C1 segment of cervical spinal cord (tissue), 14 donors: ENCODE measurements at regions not wholly inside any gene's neighbourhood (a gene's known extent, or its start where the extent isn't known, plus 50 kb on each side); places are given as distances from the start of the nearest gene placed in this dataset.

ENCODE experiments used
- DNase-seq, 14 donors: peaks; one replicate each; lab custom pipeline; 2025; lab: John Stamatoyannopoulos, UW

DNA sequence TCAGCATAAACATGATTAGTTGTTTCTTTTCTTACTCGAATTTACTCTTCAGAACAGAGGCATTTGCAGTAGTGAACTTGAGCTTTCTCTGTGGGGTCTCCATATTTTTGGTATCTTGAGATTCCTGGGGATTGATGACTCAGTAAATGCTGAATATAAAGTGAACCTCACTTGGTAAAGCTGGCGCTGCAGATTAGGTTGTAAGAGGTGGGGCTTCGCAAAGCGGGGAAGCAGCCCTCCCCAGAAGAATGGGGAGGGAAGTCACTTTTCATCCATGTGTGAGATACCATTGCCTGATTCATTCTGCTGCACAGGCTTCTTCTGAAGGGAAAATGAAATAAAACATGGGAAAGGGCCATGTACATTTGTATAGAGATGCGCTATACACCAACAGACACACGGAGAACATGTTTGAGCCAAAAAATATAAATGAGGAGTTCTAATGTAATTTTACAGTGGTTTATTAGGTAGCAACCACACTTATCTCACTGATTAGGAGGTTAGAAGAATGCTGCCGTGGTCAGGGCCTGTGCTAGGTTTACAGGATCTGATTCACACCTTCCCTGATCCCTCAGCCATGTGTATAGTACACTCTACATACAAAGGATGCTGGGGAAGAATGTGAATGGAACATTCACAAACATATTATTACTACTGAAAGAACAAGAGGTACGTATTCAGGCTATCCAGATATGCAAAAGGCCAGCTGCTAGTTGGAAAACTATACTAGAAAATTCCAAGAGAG lies 63.5 kb downstream of the DNTTIP2 start:
- no peak for DNase-seq

DNA sequence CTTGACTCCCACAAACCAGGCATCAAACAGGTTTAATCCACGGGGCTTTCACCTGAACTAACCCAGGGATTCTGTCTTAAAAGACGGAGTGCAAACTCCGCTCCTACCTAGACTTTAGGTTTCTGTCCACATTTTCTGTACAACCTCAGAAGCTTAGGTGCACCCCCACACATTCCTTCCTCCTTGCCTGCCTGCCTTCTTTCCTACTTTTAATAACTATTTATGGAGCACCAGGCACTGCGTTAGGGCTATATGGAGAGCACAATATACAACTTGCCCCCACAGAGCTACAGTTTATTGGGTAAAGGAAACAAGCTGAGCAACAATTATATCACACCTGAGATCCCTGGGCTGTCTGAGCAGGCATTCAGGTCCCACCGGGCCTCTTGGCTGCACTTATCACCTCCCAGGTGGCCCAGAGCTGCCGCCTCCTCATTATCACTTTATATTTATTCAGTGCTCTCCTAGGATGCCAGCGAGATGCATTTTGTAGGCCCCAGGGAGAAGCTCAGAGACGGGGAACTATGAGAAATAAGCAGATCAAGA lies 64.1 kb downstream of the DNTTIP2 start:
- no peak for DNase-seq

DNA sequence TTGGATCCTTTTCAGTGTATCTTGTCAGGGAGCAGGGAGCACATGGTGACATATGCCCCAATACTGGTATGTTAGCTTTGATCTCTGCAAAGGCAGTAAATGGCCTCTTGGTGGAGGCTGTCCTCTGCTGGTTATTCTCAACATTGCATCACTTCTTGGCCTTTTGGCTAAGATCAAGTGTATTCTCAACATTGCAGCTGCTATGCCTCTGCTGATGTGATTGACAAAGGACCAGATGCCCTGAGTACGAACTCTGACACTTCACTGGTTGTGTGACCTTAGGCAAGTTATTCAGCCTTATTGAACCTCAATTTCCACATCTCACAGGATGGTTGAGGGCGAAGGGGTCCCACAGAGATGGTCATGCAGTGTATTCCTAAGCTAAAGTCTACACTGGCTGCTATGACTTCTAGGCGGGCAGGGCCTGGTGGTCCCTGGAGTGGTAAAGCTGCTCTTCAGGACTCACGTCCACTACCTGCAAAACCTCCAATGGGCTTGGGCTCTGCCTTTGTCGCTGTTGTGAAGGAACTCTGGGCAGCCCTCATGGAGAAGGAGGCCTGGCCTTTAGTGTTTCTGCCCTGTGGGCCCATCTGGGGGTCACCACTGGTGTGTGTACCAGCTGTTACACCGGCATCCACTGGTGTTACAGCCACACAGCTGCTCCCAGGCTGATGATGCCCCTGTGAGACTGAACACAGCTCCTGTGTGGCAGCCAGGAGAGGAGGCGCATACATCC lies 64.8 kb downstream of the DNTTIP2 start:
- DNase-seq = peak in 11 of 14 donors; percentile 8 to 55 (median 19)

DNA sequence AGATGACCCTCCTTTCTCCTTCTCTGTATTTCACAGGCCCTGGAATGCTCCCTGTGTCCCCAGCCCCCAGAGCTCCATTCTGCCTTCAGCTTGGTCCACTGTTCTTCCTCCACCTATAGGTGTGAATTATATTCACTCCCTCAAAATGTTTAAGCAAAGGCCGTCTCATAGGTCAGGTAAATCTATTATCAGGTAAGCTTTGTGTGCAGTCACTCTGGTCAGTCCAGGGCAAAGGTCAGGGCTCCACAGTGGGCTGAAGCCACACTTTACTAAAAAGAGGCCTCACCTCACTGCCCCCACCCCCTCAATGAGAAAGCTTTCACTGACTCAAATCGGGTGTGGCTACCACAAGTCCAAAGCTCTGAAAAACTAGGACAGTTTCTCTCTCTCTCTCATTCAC lies 65.9 kb downstream of the DNTTIP2 start:
- no peak for DNase-seq

DNA sequence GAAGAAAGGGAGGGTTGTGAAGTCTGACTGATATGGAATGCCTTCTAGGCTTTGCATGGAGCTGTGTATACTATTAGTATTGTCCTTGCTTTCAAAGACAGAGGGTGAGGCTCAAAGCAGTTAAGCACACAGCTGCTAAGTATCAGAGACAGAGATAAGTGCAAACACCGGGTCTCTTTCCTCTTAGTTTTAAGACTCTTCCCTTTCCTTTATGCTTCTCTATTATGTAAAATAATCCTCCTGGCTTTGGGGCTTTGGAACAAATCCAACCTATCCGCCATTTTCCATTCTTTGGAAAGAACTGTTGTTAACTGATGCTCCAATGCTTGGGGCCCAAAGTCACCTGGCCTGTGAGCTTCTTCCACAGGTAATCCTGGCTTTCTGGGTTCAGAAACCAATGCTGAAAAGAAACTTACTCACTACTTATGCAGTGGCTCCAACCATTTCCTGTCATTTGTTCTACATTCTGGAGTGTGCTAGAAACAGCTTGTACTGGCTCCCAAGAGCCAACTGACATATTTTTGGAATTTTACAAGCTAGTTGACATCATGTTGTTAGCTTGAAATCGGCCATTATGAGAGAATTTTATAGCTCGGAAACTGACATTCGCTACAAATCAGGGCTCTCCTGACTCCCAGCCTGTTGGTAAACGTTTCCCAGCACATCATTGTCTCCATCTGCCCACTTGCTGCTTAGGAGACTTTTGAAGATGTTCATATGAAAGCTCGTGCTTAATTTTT lies 67.5 kb downstream of the DNTTIP2 start:
- no peak for DNase-seq

DNA sequence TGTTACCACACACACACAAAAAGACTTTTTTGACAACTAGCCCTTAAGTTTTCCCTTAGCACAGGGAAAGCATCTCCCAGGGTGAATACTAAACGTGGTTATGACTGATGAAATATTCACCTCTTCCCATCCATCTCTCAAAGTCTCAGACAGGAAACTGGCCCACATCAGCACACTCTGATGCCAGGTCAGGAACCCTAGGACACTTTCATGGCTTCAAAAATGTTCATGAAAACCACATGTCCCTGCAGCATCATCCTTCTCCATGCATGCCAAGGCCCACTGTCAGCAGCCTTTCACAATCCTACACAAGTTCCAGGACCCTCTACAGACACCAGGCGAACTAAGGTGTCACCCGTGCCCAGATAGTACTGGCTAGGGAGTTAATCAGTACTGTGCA lies 68.7 kb downstream of the DNTTIP2 start:
- DNase-seq = no peak

DNA sequence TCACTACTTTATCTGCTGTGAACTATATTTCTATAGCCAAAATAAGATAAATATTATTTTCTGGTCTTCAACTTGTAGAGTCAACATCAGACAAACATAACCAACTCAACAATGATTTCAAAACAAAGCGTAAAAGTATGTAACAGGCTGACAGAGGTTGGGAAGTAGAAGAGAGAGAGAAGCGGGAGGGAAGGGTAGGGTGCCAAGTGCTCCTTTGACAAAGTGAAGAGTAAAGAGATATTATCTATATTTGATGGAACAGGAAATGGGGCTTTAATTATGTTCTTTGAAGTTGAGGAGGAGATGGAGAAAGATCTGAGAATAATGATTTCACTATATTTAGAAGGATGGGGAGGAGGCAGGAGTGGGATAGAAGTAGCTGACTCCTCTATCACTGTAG lies 70.1 kb downstream of the DNTTIP2 start:
- no peak for DNase-seq

DNA sequence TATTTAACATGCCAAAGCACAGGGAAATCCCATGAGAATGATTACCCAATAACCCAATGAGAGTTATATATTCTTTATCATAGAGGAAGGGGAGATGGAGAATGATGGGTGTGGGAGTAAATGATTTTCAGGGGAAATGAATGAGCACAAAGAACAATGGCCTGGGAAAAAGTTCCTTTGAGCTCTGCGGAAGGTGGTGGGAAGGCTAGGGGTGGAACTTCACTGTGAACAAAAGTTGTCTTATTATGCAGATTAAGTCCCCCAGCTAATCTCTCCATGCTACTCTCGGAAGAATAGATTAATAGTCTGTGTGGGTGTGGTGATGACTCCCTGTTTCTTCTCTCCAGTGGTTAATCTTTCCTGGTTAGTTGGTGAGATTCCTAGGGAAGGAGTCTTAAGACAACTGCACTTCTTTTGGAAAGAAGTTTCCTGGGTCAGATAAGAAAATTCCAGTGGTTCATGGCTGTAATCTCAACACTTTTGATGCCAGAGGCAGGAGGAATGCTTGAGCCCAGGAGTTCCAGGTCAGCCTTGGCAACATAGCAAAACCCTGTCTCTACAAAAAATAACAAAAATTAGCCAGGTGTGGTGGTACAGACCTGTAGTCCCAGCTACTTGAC lies 71.6 kb downstream of the DNTTIP2 start:
- no peak for DNase-seq

DNA sequence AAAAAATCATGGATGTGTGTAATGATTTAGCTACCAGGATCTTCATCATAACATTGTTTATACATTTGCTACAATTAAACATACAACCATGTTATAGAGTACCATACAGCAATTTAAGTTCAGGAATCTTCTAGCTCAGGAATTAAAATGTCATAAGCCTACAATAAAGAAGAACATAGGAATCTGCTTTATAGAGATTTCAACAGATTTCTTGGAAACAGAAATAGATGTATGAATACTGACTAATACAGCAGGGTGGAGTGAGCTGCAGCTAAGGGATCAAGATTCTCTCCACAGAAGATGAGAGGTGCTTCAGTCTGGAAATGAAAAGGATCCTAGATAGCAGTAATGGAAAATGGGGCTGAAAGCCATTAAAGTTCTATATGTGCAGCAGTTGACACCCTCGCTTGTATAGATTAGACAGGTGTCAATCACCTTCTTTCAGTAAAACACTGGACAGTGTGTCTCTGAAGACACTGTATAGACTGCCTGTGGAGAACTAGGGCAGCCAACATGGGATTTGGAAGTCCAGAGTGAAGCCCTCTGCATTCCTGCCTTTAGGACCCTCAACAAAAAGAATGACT lies 73.9 kb downstream of the DNTTIP2 start:
- DNase-seq = no peak

DNA sequence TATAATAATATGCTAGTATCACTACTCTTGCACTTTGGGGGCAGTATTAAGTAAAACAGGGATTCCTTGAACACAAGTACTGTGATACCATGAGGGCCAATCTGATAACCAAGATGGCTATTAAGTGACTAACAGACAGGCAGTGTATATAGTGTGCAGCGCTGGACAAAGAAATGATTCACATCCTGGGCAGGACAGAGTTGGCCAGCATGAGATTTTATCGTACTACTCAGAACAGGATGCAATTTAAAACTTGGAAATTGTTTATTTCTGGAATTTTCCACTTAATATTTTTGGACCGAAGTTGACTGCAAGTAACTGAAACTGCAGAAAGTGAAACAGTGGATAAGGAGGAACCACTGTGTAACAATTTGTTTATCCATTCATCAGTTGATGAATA lies 74.6 kb downstream of the DNTTIP2 start:
- no peak for DNase-seq

DNA sequence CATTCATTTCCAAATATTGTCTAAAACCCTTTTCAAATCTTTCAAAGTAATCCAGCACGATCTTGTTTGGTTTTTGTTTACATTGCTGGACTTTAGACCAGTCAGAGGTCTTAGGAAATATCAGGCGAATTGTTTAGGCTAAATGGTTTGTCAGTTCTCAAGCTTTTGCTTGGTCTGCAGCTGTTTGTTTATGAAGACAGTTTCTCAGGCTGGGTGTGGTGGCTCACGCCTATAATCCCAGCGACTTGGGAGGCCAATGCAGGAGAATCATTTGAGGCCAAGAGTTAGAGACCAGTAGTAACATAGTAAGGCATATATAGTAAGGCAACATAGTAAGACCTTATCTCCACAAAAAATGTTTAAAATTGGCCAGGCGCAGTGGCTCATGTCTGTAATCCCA lies 77.5 kb downstream of the DNTTIP2 start:
- no peak for DNase-seq

DNA sequence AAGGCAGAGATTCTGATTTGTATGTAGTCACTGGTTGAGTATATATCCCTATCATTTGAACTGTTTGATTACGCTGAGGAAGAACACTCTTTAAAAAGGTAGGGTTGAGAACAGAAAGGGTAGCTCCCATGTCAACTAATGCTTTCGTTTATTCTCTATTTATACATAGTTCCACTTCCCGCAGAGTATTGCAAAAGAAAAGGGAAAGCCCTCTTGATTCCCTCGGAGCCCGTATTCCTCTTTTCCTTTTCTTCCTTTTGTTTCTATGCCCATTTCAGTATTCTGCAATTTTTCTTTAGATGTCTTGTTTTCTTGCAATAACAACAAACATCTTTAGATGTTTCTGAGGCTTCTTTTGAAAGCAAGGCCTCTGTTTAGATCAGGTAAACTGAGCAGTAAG lies 78.2 kb downstream of the DNTTIP2 start:
- no peak for DNase-seq

DNA sequence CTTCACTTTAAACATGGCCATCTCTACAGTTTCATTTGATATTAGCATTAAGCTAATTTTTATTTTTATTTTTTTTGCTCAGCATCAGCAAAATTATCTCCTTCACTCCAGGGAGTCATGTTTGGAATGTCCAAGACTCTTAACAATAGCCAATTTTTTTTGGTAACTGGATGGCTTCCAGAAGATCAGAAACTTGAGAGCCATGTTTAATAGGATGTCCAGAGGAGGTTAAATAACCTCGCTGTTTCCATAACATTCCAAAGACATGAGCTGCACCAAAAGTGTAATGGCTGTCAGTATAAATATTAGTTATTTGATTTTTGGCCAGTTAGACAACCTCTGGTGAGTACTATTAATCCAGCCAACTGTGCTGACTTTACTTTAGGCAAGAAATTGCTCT lies 80.7 kb downstream of the DNTTIP2 start:
- DNase-seq = no peak

DNA sequence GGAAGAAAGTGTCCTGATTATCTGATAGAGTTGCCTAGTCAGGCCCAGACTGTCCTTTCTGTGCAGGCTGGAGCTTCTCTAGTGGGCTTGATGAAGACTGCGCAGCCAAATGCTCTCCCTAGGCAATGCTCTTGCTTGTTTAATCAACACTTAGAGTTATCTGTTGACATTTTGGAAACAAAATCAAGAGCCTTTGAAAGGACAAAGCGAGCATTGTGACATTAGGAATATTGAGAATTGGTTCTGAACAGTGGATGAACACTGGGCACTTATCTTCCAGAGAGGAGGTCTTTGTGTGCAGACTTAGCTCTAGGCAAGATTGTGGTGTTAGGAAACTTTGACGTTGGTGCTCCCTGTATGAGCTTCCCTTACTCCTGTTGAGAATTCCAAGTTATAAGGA lies 94.5 kb downstream of the DNTTIP2 start:
- DNase-seq = no peak

DNA sequence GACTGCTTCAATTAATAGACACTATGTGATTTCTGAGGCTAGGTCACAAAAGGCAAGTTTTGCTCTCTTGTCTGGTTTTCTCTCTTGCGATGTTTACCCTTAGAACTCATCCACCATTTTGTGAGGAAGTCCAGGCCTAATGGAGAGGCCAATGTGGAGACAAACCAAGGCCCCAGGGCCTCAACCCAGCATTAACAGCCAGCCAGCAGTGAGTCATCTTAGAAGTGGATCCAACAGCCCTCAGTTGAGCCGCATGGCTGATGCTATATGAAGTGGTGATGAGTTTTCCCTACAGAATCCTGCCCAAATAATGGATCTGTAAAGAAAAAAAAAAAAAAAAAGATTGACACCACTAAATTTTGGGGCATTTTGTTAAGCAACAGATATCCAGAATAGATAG lies 95.1 kb downstream of the DNTTIP2 start:
- DNase-seq = no peak

DNA sequence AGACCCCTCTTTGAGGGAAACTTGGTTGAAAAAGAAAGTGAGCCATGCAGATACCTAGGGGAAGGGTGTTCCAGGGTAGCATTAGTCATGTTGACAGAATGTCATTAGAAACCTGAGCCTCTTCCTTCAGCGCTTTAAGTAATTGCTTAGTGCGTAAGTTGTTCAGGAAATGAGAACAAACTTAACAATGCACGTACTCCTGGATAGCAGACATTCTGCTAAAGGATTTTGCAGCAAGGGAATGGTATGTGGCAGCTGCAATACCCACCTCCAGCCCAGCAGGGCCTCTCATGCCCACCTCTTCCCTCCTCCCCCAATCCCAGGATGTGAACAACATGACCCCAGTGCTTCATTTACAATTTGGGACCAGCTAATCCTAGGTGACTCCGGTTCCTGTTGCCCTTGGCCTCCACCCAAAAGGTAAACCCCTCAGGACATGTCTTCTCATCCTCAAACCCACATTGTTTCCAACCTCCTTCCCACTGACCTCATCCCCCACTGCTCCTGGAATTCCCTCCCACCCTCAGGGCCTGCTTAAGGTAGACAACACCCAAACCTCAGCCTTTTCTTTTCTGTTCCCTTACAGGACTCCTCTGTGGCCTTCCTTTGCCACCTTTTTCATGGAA lies 98.0 kb upstream of the BCAR3 start:
- no peak for DNase-seq

DNA sequence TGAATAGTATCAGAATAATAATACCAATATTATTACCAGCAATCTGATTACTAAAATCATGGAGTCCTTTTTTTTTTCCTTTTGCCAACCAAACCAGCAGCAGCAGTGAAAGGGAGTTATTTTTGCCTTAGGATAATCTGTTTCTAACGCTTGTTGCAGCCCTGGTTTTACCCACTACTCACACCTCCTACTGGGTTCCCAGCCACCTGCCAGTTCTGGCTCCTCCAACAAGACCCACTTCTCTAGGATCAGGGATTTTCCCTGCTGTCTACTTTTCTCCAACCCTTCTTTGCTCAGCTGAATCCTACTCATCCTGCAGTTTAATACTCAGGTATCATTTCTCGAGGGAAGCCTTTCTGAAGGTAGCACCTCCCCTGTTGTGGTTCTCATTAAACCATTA lies 96.8 kb upstream of the BCAR3 start:
- no peak for DNase-seq

DNA sequence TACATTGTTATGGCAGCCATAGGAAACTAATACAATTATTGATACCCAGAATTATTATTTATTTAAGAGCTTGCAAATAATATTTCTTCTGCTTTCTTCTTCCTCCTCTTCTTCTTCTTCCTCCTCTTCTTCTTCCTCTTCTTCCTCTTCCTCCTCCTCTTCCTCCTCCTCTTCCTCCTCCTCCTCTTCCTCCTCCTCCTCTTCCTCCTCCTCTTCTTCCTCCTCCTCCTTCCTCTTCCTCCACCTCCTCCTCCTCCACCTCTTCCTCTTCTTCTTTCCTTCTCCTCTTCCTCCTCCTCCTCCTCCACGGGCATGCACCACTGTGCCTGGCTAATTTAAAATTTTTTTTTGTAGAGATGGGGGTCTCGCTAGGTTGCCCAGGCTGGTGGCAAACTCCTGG lies 95.6 kb upstream of the BCAR3 start:
- DNase-seq = no peak

DNA sequence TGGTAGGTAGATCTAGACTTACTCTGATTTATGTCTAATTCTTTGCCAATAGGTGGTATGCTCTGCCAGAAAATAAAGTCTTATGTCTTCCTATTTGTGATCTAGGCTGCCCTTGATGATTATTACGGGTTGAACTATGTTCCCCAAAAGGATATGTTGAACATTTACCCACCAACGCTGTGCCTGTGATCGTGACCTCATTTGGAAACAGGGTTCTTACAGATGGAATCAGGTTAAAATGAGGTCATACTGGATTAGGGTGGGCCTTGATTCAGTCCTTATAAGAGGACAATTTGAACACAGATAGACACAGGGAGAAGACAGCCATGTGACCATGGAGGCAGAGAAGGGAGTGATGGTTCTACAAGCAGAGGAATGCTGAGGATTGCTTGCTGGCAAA lies 95.1 kb upstream of the BCAR3 start:
- DNase-seq = no peak

DNA sequence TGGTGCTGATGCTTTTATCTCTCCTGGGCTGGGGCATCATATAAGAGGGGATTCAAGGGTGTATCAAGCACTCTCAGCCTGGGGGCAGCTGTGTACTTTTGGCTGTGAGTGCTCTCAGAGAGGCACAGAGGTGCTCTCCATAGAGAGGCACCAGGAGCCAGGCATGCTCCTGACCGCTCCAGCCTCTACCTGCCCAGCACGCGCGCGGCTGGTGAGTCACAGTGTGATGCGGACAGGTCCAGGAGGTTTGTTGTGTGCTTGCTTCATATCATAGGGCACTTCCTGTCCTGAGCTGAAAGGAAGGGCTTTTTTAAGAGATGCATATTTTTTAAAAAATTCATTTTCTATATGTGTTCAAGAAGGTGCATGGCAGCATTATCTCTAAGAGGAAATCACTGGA lies 93.6 kb upstream of the BCAR3 start:
- DNase-seq = no peak

DNA sequence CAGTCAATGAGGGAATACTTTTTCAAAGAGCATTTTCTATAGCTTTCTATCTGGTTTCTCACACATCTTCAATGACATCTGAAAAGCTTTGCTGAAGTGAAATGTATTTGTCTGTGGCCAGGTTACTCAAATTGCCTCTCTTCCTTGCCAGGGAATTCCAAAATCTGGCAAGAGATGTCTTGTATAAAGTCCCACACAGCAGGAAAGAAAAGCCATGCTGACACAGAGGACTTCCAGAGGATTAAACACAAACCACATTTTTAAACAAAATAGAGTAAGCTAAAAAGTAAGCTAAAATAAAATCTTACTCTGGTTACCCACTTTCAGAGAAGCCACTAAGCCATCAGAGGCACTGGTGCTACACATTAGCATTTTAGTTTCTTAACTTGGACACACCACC lies 93.1 kb upstream of the BCAR3 start:
- DNase-seq = no peak
